ENCODE measurements at regions not wholly inside any gene's neighbourhood (a gene's known extent, or its start where the extent isn't known, plus 50 kb on each side); places are given as distances from the start of the nearest gene placed in this dataset.
"Not testable (repeated sequence)": the region's sequence is repeated elsewhere in the genome, so short reads cannot be mapped to it uniquely, and the experiment has no call there.

DNA sequence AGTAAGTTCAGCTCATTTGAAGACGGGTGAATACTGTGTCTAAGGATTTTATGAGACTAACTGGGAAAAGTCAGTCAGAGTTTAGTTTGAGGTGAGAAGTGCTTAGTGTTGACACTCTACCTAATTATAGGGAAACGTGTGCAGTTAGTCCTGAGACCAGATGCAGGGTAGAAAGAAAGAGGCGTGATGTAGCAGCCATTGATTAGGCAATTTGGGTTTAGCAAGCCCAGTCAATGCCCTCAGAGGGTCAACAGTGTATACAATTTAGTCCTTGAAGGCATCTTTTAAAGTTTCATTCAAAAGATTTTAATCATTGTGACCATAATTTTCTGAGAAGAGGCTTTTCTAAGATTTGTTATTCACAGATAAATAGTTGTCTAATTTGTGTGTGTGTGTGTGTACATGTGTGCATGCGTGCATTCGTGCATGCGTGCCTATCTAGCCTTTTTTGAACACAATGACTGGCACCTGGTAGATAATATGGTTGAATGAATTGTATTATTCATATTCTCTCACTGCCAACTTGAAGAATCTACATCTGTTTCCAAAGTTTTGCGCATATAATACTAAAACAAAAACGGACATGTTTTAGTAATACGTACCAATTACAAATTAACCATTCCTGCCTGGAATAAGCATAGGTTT lies 332.9 kb downstream of the SRGAP2C start:
- DNase-seq (ENCODE audit: low read depth in 4 of 4, low spot score in 3 of 4), result no peak

- peak in 1 of 4 donors; percentile 18 for DNase-seq (ENCODE audit: low read depth in 4 of 4, low spot score in 3 of 4)
These were observed 333.9 kb downstream of the SRGAP2C start for GRCh38 chr1:121518726-121519041.

DNA sequence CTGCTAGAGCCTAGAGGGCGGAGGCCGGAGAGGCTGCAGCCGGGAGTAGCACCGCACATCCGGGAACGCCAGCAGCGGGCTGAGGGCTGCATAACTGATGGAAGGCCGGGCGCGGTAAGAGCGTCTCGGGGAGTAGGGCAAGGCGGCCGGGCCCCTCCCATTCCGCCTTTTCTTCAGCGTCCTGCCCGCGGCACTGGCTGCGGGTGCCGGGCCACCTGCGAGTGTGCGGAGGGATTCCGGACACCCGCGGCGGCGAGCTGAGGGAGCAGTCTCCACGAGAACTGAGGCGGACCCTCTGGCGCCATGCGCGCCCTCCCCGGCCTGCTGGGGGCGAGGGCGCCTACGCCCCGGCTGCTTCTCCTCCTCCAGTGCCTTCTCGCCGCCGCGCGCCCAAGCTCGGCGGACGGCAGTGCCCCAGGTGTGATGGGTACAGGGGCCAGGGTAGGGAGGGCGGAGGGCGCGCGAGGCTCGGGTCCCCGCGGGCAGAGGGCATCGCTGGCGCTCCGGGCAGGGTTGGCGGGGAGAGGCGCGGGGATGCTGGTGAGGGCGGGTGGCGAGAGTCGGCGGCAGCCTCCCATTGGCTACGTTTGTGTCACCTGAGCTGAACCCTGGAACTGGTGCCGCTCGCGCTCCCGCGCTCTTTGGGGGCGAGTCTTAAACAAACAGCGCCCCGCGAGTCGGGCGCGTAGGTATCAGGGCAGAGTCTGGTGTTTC lies 334.4 kb downstream of the SRGAP2C start:
- DNase-seq (ENCODE audit: low read depth in 4 of 4, low spot score in 3 of 4), result peak in 1 of 4 donors; percentile 8

- peak in 1 of 4 donors; percentile 8 for DNase-seq (ENCODE audit: low read depth in 4 of 4, low spot score in 3 of 4)
These were observed 335.0 kb downstream of the SRGAP2C start for GRCh38 chr1:121519756-121520286.

DNA sequence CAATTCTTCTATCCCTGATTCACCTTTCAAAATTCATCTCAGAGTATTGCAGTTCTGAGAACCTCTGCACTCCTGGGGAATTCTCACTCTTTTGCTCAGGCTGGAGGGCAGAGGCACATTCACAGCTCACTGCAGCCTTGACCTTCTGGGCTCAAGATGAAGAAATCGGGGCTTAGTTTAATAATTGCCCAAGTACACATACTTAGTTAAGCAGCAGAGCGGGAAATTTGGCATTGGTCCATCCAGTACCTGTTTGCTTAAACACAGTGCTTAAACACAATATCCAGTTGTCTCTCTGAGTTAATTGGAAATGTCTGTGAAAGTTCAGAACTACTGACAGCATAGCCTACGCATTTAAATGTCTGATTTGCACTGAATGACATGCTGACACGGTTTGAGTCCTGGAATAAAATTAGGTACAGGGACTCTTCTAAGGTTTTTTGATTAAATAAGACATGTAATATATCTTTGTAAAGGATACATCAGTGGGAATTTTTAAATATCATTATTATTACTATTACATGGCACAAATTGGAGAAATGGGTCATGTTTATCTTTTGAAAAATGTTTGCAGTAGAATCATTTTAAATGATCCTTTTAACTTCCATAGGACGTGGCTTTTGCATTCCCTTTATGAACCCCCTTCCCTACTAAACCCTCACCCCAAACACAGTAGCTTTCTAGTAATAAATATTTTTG lies 337.4 kb downstream of the SRGAP2C start:
- peak in 3 of 4 donors; percentile 43 to 67 (median 65) for DNase-seq (ENCODE audit: low read depth in 4 of 4, low spot score in 3 of 4)

DNA sequence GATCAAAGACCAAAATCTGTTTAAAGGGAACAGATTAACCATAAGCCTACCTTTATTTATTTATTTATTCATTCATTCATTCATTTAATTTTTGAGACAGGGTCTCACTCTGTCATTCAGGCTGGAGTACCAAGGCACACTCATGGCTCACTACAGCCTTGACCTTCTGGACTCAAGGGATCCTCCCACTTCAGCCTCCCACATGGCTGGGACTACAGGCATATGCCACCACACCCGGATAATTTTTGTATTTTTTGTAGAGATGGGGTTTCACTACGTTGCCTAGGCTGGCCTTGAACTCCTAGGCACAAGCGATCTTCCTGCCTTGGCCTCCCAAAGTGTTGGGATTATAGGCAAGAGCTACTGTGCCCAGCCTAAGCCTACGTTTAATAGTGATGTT lies 338.3 kb downstream of the SRGAP2C start:
- DNase-seq (ENCODE audit: low read depth in 4 of 4, low spot score in 3 of 4), result not testable (repeated sequence)

DNA sequence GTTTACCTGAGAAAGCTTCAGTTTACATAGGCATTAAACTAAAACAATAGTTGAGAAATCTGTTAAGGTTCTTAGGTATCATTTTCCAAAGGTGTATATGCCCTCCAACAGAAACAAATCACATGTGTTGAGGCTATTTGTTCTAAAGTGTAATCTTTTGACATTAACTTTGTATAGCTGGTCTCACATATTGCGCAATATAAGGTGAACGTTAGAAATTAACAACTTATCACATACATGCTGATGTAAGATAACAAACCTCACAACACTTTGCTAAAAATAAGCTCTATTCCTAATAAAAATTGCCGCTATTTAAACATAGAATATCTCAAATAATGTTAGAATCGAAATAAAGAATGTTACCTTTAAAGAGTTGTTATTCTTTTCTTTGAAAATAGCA lies 340.6 kb downstream of the SRGAP2C start:
- no peak for DNase-seq (ENCODE audit: low read depth in 4 of 4, low spot score in 3 of 4)

DNA sequence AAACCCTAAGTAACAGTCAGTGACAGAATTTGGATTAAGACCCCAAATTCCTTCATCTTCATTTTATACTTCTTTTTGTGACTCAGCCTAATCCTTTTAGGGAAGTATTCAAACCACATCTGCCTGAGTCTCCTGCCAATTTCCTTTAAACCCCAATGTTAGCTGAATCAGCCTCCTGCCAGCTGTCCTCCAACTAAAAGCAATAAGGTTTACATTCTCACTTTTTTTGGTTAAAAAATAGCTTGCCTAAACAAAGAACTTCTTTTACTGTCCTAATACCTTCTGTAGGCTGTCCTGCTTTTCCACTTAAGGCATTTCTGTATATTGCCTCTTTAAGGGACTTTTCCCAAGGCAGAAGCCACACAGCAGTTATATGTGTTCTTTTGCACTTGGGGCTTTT lies 344.2 kb downstream of the SRGAP2C start:
- not testable (repeated sequence) for DNase-seq (ENCODE audit: low read depth in 4 of 4, low spot score in 3 of 4)

DNA sequence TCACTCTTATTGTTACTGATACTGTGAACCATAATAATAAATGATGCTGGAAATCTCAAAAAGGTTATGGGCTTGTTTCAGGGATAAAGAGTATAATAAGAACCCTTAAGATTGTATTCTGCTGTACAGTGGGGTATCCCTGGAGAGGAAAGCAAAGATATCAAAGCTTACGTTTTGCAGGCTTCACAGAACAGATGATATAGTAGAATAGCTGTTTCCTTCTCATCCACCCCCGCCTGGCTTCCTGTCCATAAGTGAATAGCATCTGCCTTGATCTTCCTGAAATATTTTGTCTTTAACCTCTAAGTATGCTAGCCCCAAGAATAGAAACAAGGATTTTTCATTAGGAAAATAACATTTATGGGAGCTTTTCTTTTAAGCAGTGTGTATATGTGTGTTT lies 345.3 kb downstream of the SRGAP2C start:
- not testable (repeated sequence) for DNase-seq (ENCODE audit: low read depth in 4 of 4, low spot score in 3 of 4)

DNA sequence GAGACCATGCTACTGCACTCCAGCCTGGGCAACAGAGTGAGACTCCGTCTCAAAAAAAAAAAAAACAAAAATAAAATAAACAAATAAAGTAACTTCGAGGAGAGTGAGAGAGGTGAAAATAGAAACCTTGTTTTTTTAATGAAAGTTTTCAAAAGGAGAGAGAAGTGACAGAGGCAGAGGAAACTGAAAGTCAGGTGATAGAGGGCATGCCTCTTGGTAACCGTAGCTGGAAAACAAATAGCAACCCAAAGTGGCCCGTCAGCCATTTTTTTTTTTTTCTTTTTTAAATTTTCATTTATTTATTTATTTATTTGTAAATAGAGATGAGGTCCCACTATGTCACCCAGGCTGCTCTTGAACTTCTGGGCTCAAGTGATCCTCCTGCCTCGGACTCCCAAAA lies 347.0 kb downstream of the SRGAP2C start:
- DNase-seq (ENCODE audit: low read depth in 4 of 4, low spot score in 3 of 4), result not testable (repeated sequence)

DNA sequence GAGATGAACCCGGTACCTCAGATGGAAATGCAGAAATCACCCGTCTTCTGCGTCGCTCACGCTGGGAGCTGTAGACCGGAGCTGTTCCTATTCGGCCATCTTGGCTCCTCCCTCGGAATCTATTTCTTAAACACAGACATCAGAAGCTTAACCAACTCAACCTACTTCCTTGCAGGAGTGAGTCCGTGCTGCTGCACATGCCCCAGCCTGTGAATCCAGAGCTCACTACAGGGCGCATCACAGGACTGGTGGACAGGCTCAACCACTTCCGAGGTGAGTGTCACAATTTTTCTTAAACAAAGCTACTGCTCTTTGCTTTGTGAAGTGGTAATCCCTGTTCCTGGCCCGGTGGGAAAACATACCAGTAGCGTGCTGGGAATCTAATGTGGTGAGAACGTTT lies 353.4 kb downstream of the SRGAP2C start:
- DNase-seq (ENCODE audit: low read depth in 4 of 4, low spot score in 3 of 4), result not testable (repeated sequence)

GRCh38 chr1:121538943-121539575 lies 354.3 kb downstream of the SRGAP2C start:
- no peak for DNase-seq (ENCODE audit: low read depth in 4 of 4, low spot score in 3 of 4)

DNA sequence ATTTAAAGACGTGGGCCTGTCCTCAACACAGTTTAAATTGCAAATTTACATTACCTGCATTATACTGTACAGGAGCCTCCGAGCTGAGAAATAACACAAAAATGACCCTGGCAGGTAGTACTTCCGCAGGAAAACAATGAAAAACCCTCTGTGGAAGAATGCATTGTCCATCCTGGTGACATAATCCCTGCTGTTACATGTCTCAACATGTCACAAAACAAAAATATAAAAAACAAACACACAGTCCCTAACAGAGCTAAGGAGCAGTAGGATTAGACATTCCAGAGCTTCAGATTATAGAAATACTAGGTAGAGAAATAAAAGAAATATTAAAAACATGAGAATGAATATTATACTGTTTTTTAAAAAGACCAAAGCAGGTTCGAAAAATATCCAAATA lies 359.2 kb downstream of the SRGAP2C start:
- DNase-seq (ENCODE audit: low read depth in 4 of 4, low spot score in 3 of 4), result not testable (repeated sequence)

DNA sequence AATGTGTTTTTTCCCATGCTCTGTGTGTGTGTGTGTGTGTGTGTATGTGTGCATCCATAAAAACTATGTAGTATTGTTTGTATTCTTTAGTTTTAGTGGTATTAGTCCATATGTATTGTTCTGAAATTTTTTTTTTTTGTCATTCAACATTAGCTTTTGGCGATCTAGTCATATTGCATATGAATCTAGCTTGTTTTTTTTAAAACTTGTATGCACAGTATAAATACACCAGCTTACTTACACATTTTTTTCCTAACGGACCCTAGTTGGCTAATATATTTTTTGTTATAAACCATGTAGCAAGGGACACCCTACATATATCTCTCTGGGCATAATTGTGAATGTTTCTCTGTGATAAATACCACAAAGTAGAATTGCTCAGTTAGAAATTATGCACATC lies 359.7 kb downstream of the SRGAP2C start:
- DNase-seq (ENCODE audit: low read depth in 4 of 4, low spot score in 3 of 4), result no peak

- not testable (repeated sequence) for DNase-seq (ENCODE audit: low read depth in 4 of 4, low spot score in 3 of 4)
These were observed 361.1 kb downstream of the SRGAP2C start for GRCh38 chr1:121545899-121546298.

GRCh38 chr1:121546830-121547591 lies 362.2 kb downstream of the SRGAP2C start:
- DNase-seq (ENCODE audit: low read depth in 4 of 4, low spot score in 3 of 4), result peak in 1 of 4 donors; percentile 11

GRCh38 chr1:121547726-121548125 lies 363.0 kb downstream of the SRGAP2C start:
- not testable (repeated sequence) for DNase-seq (ENCODE audit: low read depth in 4 of 4, low spot score in 3 of 4)

- not testable (repeated sequence) for DNase-seq (ENCODE audit: low read depth in 4 of 4, low spot score in 3 of 4)
These were observed 366.0 kb downstream of the SRGAP2C start for GRCh38 chr1:121550817-121551216.

DNA sequence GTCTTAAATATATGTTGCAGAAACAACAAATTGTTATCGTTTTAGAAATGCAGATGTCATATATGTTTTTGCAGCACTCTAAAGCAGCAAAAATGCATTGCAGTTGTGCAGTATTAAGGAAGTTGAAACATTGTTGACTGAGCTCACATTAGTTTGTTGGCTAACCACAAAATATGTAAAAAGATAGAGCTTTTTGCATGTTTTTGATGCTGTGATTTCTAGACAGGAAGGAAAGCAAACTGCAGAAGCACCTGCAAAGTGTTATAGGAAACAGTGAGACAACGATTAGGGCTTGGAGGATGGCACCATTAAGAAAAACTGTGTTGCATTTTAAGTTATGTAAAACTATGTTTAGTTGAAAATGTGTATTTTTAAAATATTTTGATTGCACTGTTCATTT lies 366.7 kb downstream of the SRGAP2C start:
- DNase-seq (ENCODE audit: low read depth in 4 of 4, low spot score in 3 of 4), result not testable (repeated sequence)

- not testable (repeated sequence) for DNase-seq (ENCODE audit: low read depth in 4 of 4, low spot score in 3 of 4)
These were observed 371.8 kb downstream of the SRGAP2C start for GRCh38 chr1:121556560-121556959.
